ENCODE measurements at regions not wholly inside any gene's neighbourhood (a gene's known extent, or its start where the extent isn't known, plus 50 kb on each side); places are given as distances from the start of the nearest gene placed in this dataset.

DNA sequence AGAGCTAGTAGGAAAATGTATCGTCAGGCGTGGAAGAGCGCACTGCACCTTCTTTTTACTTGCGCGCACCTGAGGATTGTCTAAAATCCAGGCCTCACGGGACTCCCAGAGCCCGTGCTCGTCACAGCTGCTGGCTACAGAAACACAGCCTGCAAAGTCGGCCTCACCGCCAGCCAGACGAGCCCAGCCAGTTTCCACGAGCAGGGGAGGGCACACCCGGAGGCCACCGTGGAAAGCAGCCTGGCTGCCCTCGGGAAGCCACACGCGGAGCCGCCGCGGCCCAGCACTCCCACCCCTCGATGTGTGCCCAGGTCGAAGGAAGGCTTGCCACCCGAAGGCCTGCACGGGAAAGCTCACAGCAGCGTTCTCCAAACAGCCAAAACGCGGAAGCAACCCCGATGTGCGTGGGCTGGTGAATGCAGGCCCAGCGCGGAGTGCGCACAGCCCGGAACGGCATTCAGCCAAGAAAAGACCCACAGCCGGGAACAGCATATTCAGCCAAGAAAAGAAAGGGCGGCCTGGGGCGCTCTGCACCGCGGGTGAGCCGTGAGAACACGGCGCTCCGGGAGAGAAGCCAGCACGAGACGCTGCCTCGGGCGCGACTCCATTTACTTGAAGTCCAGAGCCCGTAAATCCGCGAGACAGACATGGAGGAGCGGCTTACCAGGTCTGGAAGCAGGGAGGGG lies 53.9 kb upstream of the SALL3 start:
- Mint-ChIP-seq H3K27ac (no peak overlapping the region), H3K9me3 (ENCODE audit: low read depth) (peaks cover 8% of the 10 kb centered on the region), H3K4me3 (ENCODE audit: low read depth) (no peak overlapping the region), H3K36me3 (ENCODE audit: insufficient read depth) (no peaks in the 10 kb centered on the region), H3K4me1 (ENCODE audit: low read depth) (no peaks in the 10 kb centered on the region), H3K27me3 (no peaks in the 10 kb centered on the region)
- no peak for DNase-seq (ENCODE audit: low spot score, unreplicated experiment)
- TF ChIP-seq, protein P1, sequence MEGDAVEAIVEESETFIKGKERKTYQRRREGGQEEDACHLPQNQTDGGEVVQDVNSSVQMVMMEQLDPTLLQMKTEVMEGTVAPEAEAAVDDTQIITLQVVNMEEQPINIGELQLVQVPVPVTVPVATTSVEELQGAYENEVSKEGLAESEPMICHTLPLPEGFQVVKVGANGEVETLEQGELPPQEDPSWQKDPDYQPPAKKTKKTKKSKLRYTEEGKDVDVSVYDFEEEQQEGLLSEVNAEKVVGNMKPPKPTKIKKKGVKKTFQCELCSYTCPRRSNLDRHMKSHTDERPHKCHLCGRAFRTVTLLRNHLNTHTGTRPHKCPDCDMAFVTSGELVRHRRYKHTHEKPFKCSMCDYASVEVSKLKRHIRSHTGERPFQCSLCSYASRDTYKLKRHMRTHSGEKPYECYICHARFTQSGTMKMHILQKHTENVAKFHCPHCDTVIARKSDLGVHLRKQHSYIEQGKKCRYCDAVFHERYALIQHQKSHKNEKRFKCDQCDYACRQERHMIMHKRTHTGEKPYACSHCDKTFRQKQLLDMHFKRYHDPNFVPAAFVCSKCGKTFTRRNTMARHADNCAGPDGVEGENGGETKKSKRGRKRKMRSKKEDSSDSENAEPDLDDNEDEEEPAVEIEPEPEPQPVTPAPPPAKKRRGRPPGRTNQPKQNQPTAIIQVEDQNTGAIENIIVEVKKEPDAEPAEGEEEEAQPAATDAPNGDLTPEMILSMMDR (IDR thresholded peaks at IDR 0.05; ENCODE audit: unreplicated experiment): no peak

DNA sequence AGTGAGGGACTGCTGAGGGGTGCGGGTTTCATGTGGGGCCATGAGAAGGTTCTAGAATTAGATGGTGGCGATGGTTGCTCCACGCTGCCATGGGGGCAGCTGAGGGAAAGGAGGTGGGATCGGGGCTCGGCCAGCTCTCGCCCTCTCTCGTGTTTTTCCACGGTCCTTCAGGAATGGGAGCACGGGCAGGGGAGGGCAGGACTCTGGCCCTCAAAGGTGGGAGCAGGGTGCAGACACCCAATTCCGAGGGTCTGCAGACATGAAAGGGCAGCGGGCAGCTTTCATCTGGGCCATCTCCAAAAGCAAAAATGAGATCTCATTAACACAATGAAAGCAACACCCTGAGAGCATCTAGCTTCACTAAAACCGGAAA lies 53.4 kb upstream of the SALL3 start:
- no peak overlapping the region for H3K4me3 Mint-ChIP-seq (ENCODE audit: low read depth)
- no peaks in the 10 kb centered on the region for H3K36me3 Mint-ChIP-seq (ENCODE audit: insufficient read depth)
- TF ChIP-seq, protein P1 (IDR thresholded peaks at IDR 0.05; ENCODE audit: unreplicated experiment): no peak
- H3K27me3 Mint-ChIP-seq: no peaks in the 10 kb centered on the region
- H3K4me1 Mint-ChIP-seq (ENCODE audit: low read depth): no peaks in the 10 kb centered on the region
- no peak overlapping the region for H3K27ac Mint-ChIP-seq
- H3K9me3 Mint-ChIP-seq (ENCODE audit: low read depth): peaks cover 8% of the 10 kb centered on the region
- no peak for DNase-seq (ENCODE audit: low spot score, unreplicated experiment)

DNA sequence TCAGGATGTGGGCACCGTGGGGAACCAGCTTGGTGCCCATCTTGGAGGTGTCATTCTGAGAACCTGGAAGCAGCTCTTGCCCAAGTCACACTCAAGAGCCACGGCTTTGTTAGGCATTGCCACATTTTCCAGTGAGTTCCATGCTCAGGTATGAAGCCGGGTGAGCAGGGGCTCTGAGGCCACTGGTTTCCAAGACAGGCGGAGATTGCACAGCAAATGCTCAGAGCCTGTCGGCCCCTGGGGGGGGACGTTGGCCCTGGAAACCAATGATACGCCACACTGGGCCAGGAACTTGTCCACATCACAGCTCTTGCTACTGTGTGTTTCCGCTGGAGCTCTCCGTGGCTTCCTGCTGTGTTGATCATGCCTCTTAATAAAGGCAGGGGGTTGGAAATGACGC lies 52.5 kb upstream of the SALL3 start:
- Mint-ChIP-seq H3K4me1 (ENCODE audit: low read depth) (no peaks in the 10 kb centered on the region), H3K9me3 (ENCODE audit: low read depth) (peaks cover 8% of the 10 kb centered on the region), H3K27ac (no peak overlapping the region), H3K27me3 (peaks cover 5% of the 10 kb centered on the region), H3K36me3 (ENCODE audit: insufficient read depth) (no peaks in the 10 kb centered on the region), H3K4me3 (ENCODE audit: low read depth) (no peak overlapping the region)
- DNase-seq (ENCODE audit: low spot score, unreplicated experiment): no peak
- TF ChIP-seq, protein P1 (IDR thresholded peaks at IDR 0.05; ENCODE audit: unreplicated experiment): no peak

DNA sequence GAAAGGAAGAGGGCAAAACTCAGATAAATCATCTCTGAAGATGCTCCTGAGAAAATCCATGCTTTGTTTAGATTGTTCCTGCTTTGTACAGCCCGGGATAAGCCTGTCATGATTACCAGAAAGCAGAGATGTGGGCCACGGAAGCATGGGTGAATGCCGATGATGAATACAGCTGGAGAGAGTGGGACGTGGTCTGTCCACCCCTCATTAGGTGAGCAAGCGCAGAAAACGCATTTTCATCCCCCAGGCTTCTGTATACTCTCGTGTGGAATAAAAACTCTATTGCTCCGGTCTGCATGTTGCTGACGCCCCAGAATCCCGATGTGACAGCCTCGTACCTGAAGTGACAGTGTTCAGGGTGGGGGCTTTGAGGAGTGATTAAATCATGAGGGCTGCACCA lies 52.0 kb upstream of the SALL3 start:
- Mint-ChIP-seq H3K27ac (no peak overlapping the region), H3K4me1 (ENCODE audit: low read depth) (no peaks in the 10 kb centered on the region), H3K4me3 (ENCODE audit: low read depth) (no peak overlapping the region), H3K9me3 (ENCODE audit: low read depth) (peaks cover 8% of the 10 kb centered on the region), H3K27me3 (peaks cover 5% of the 10 kb centered on the region), H3K36me3 (ENCODE audit: insufficient read depth) (no peaks in the 10 kb centered on the region)
- no peak for DNase-seq (ENCODE audit: low spot score, unreplicated experiment)
- TF ChIP-seq, protein P1 (IDR thresholded peaks at IDR 0.05; ENCODE audit: unreplicated experiment): no peak

DNA sequence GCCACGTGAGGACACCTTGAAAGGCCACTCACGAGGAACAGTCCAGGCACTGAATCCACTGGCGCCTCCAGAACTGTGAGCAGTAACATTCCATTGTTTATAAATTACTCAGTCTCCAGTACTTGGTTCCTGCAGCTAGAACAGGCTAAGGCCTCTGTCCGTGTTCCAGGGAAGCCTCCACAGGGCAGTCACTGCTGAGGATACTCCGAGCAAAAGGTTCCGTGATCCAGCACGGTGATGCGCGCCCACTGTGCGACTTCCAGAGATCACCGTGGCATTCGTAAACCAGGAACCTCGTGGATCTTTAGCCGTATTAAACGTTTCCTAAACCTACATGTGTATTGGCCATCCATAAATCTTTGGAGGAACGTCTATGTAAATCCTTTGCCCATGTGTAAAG lies 51.5 kb upstream of the SALL3 start:
- no peak overlapping the region for H3K27ac Mint-ChIP-seq
- no peaks in the 10 kb centered on the region for H3K4me1 Mint-ChIP-seq (ENCODE audit: low read depth)
- H3K4me3 Mint-ChIP-seq (ENCODE audit: low read depth): no peak overlapping the region
- H3K27me3 Mint-ChIP-seq: peaks cover 7% of the 10 kb centered on the region
- H3K9me3 Mint-ChIP-seq (ENCODE audit: low read depth): peaks cover 8% of the 10 kb centered on the region
- TF ChIP-seq, protein P1 (IDR thresholded peaks at IDR 0.05; ENCODE audit: unreplicated experiment): no peak
- H3K36me3 Mint-ChIP-seq (ENCODE audit: insufficient read depth): no peaks in the 10 kb centered on the region
- DNase-seq (ENCODE audit: low spot score, unreplicated experiment): no peak
